Astrocyte of the hippocampus (primary cell): ENCODE measurements at regions not wholly inside any gene's neighbourhood (a gene's known extent, or its start where the extent isn't known, plus 50 kb on each side); places are given as distances from the start of the nearest gene placed in this dataset.

ENCODE experiments used
- DNase-seq: peaks from one replicate; pipeline ENCODE4 v3.0.0; 2011; ENCODE audit warnings: low read depth, low spot score

DNA sequence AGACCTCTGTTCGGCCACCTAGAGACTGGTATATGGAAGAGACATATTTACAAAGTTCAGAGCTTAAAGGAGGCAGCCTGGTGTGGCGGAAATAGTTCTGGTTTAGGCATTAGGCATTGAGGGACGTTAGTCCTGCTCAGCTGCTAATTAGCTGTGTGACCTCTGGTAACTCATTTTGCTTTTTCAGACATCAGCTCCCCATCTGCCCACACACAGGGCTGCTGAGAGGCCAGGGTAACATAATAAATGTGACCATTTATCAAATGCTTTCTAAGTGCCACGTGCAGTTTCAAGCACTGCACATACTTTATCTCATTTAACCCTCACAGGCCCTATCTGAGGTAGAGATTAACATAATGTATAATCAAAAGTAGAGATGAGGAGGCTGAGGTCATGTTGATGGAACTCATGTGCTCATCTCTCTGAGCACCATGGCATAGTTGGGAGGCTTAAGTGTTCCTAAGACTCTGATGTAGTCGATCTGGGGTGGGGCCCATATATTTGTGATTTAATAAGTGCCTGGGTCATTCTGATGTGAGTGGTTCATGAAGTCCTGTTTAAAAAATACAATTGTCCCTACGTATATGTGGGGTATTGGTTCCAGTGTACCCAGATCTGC lies 267.2 kb upstream of the PLXNA2 start:
- no peak for DNase-seq

DNA sequence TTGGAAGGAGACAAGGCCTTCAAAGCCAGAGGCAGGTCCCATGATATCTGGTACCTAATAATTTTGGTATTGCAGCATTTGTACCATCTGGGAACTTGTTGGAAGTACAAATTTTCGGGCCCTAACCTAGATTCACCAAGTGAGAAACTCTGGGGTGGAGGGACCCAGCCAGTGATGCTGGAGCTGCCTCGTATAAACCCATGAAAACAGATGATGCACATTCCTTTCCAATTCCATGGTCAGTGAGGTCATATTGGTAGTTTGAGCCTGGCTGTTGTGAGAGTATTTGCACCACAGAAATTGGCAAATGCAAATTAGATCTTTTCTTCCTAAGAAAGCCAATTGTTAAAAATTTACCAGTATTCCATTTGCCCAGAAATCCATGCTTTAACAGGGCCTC lies 269.6 kb upstream of the PLXNA2 start:
- peak; percentile 86 for DNase-seq

DNA sequence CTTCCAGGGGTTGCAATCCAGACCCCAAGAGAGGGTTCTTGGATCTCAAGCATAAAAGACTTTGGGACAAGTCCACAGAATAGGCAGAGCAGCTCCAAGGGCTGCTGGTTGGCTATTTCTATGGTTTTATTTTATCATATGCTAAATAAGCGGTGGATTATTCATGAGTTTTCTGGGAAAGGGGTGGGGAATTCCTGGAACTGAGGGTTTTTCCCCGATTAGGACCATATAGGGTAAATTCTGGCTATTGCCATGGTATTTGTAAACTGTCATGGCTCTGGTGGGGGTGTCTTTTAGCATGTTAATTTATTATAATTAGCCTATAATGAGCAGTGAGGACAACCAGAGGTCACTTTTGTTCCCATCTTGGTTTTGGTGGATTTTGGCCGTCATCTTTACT lies 270.9 kb upstream of the PLXNA2 start:
- DNase-seq, result peak; percentile 86

DNA sequence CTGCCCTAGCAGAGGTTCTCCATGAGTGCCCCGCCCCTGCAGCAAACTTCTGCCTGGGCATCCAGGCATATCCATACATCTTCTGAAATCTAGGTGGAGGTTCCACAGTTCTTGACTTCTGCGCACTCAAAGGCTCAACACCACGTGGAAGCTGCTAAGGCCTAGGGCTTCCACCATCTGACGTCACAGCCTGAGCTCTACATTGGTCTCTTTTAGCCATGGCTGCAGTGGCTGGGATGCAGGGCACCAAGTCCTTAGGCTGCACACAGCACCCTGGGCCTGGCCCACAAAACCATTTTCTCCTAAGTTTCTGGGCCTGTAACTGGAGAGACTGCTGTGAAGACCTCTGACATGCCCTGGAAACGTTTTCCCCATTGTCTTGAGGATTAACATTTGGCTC lies 272.6 kb upstream of the PLXNA2 start:
- DNase-seq, result no peak

DNA sequence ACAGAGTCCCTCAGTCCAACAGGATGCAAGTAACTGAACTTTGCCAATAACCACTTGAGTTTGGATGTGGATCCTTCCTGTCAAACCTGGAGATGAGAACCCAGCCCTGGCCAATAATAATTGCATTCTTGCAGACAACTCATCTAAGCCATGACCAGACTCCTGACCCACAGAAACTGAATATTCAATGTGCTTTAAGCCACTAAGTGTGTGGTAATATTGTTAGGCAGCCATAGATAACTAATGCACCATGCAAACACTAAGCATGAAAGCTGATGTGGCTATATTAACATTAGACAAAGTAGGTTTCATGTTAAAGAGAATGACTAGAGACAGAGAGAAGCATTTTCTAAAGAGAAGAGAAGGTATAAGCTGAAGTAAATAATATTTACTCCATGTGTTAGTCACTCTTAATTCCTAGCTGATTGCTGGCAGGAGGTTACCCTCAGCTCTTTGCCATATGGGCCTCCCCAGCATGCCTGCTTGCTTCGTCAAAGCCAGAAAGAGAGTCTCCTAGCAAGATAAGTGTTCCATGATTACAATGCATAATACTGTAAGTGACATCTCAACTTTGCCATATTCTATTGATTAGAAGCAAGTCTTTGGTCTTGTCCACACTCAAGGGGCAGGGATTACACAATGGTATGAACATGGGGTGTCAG lies 276.4 kb upstream of the PLXNA2 start:
- peak; percentile 40 for DNase-seq

DNA sequence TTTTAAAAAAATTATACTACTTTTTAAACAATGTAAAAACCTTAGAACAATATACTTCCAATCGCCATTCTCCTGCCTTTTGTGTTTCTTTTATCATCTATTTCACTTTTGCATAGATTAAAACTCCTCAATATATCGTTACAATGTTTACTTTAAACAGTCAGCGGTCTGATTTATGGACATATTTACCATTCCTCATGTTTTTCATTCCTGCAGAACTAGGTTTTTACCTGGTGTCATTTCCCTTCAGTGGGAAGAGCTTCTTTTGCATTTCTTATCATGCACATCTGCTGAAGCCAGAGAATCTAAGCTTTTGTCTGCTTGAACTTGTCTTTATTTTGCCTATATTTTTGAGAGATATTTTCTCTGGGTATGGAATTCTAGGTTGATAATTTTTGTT lies 277.4 kb upstream of the PLXNA2 start:
- no peak for DNase-seq

DNA sequence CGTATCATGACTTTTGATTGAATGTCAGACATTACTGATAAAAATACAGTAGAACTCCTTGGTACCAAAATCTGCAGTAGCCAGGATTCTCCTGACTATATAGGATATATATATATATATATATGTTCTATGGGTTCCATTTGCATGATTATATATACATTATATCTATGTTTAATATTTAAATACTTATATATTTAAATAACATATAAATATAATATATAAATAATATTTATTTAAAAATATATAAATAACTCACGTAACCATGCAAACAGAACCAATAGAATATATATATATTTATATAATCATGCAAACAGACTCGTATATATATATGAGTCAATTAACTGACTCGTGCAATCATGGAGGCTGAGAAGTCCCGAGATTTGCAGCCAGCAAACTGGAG lies 278.8 kb upstream of the PLXNA2 start:
- no peak for DNase-seq

DNA sequence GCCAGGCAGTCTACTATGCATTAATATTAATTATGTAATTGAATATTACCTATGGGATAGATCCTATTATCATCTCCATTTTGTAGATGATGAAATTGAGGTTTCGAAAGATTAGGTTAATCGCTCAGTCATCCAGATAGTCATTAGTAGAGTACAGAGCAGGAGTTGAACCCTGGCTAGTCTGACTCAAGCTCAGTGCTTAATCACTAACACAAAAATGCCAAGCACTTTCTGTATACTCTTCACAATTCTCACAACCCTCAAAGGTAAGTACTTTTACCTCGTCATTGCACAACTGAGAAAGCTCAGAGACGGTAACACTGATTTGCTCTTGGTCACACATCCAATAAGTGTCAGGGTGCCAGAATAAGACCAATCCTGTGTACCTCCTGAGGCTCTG lies 280.2 kb upstream of the PLXNA2 start:
- no peak for DNase-seq

DNA sequence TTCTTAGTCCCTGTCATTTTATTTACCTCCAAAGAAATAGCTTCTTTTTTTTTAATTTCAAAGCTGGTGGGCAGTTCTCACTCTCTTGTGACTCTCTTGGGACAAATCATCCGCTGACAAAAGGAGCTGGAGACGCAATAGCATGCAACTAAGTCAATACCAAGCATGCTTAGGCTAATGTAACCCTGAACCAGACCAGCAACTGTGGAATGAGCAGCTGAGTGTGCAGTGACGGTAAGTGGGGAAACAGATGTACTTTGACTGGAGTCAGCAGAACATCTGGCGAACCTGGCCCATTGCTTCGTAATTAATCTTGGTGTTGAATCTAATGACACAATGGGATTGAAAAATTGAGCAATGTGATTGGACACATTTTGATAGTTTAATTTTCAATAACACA lies 280.7 kb upstream of the PLXNA2 start:
- DNase-seq, result no peak

DNA sequence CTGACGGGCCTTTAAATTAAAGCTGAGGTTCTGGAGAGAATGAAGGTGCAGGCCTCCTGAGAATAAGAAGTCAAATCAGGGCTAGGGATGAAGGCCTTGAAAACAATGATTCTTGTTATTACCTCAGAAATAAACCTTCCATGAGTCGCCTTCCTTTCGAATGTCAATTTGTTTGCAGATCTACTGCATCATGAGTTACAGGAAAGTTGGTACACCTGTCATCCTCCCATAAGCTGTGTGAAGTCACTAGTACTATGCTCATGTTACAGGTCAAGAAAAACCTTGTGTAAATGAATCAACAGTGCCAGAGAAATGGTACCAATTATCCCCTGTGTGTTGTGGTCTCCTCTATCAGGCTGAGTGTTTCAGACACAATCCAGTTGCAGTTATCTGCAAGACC lies 281.2 kb upstream of the PLXNA2 start:
- no peak for DNase-seq

DNA sequence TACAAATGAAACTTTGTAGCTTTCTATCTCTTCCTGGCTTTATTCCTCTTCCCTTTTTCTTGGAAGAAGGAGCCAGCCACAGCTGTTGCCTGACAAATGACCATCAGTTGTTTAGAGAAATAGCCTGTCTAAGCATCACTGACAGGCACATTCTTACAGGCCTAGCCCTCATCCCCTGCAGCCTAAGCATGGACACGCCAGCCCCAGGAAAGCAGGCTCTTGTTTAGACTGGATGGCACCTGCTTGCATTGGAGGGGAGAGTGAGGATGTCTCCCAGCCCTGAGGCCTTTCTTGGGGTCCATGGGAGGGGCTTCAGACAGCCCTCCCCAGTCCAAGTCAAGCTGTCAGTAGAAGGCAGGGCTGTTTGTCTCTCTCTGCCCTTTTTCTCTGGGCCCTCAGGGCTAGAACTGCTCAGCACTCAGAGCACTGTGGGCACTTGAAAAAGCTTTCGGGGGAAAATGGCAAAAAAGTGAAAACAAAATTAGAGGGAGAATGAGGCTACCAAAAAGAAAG lies 282.5 kb upstream of the PLXNA2 start:
- DNase-seq, result no peak

DNA sequence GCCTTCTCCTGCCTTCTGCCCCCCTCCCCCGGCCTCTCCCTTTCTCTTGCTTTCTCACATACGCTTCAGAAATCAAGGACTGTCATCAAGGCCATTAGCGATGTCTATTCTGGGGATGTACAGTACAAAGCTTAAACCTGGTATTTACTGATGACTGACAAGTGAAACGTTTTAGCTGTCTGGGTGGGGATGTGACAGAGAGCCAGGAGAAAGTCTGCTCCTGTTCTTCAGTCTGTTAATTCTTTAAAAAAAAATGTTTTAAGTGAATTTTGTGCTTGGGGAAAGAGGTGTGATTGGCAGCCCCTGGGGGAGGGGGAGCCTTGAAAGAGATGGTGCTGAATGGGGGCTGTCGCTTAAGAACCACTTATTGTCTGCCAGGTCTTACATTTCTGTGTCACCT lies 283.0 kb upstream of the PLXNA2 start:
- no peak for DNase-seq

DNA sequence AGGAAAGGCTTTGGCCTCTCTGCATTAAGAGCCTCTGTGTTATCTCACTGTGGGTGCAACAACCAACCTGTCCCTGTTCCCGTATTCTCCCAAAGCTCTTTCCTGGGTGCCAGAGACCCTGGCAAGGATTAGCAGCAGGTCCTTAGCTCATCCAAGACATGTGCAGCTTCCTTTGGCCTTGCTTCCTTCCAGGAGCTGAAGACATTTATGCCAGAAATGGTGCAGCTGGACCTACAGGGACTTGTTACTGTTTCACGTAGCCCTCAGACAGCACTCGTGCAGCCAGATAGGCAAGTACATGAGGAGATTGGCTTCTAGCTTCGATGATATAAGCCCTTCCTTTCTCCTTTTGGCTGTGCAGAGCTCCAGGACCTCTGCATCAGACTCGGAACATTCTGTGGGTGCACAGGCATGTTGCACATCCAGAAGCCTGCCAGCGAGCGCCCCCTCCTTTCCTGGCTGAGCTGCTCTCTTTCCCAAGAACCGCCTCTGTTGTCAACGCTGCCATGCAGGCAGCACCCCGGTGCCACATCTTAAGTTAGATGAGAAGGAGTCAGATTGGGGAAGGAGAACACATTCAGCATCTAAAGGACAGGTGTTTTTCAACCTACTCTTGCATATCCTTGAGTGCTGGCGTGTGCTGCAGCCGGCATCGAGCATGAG lies 284.5 kb upstream of the PLXNA2 start:
- peak; percentile 48 for DNase-seq

DNA sequence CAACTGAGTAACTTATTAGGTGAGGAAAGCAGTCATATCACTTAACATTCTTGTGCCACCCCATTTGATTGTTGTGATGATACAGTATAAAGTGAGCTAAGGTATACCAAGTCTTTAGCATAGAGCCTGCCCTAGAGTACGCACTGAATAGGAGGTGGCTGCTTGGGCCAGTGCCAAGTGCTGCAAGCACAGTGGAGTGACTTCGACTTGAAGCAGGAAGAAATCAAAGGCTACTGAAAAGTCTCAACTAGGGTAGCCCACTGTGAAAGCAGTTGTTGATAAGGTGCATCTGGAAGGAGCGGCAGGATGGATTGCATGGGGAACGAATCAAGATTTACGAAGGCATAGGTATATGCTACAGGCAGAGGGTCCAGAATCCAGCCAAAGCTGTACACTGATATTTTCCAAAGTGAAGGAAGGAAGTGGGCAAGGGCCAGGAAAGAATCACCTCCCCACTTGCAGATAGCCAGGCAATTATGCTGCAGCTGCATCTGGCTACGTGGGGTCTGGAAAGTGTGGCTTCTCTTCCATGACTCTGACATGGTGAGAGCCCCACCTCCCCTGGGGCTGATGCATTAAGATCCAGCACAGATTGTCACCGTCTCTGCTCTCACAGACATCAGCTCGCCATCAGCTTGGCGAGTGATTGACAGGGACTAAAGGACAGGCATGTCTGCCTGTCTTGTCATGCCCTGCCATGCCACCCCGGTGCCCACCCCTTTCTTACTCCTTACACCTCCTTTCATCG lies 287.0 kb upstream of the PLXNA2 start:
- DNase-seq, result no peak

DNA sequence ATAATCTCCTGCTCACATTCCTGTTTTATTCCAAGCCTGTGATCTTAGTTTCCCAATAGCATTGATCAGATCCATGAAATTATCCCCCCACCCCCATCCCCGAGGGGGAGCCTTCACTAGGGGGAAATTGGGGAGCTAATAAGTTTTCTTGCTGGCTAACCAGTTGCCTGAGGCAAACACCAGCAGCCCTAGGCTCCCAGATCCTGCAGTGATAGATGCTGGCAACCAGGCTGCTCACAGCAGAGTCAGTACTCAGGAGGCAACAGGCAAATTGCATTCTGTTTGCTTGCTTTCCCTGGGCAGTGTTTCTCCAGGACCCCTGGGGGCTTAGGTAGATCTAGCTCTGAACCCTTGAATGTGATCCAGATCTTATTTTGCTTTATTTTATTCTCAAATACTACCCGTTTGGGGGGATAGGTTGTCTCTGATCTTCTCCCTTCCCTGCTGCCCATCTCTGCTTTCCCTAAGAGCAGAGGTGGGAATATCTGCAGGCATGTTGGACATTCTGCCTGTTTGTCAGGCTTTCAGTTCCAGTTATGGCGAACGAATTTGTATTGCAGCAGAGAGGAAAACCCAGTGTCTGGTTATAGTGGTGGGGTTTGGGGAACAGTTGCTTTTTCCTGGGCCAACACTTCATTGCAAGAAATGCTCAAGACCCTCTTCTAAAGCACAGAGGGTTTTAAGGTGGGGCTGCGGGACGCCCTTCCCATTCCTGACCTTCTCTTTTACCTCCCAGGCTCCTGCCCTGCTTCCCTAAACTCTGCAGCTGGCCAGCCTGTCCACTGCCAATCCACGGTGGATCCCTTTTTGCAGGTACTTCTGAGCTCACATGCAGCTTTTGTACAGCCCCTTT lies 289.8 kb upstream of the PLXNA2 start:
- DNase-seq, result no peak

DNA sequence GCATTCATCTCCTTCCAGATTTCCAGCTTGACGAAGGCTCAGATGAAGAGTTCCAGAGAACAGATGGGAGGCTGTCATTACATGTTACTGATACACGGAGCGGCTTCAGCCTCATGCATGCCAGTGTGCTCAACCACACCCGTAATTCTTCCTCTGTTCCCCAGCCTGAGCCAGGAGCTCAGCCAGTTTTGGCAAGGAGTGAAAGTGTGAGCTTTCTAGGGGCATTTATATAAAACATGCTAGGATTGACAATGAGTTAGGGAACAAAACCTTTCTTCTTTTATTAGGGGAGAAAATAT lies 290.4 kb upstream of the PLXNA2 start:
- peak; percentile 39 for DNase-seq

DNA sequence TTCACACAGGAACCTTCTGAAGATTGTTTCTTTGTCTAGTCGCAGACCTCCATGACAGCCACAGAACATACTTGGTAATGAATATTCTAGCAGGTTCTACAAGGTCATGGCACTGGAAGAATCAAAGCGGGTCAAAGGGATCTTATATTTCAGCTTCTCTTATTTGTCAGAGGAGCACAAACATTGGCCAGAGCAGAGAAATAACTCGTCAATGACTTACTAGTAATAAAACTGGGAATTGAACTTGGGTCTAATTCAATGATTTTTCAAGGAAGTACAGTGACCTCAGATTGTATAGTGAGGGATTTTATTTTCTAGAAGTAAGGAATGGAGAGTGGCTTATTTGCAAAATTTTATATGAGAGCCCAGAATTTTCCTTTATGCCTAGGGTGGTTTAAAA lies 290.8 kb upstream of the PLXNA2 start:
- DNase-seq, result no peak

DNA sequence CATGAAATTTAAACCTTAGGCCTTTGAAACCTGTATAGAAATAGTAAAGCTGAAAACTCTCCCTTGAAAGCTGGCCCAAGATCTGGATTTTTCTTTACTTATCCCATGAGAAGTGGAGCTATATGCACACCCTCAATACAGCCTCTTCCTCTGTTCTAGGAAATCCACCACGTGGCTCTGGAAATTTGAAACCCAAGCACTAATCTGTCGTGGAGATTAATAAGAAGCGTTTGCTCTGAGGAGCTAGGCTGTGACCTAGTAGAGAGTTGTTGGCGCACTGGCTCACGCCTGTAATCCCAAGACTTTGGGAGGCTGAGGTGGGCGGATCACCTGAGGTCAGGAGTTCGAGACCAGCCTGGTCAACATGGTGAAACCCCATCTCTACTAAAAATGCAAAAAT lies 291.3 kb upstream of the PLXNA2 start:
- no peak for DNase-seq

DNA sequence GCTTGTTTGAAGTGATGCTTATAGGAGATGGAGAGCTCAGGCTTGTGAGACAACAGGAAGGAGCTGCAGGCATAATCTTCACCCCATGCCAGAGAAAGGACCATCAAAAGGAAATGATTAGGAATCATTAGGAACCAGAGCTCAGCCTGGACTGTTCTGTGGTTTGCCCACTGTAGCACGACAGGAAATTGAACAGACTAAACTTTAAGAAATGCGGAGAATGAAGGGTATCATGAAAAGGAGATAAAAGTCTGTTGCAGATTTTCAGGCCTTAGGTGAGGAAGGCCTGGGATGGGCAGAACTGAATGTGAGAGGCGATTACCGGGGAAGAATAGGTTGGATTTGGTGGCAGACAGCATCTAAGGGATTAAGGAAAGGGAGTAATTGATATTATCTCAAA lies 292.0 kb upstream of the PLXNA2 start:
- peak; percentile 35 for DNase-seq

DNA sequence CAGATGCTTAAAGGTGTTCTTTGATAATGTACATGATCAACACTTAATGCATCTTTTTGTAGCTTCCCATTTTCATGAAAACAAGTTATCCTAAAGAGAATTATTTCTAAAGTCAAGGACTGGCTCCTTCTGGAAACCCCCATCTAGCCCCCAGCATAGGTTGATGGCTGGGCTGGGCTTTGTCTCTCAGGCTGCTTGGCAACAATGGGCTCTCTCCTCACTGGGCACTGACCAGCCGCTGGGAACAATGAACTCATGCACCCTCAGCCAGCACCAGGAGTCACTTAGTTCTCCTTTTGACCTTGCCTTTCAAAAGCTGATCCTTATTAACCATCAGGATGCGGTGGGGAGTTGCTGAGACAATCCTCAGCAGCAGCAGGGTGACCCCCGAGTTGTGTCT lies 293.0 kb upstream of the PLXNA2 start:
- no peak for DNase-seq

DNA sequence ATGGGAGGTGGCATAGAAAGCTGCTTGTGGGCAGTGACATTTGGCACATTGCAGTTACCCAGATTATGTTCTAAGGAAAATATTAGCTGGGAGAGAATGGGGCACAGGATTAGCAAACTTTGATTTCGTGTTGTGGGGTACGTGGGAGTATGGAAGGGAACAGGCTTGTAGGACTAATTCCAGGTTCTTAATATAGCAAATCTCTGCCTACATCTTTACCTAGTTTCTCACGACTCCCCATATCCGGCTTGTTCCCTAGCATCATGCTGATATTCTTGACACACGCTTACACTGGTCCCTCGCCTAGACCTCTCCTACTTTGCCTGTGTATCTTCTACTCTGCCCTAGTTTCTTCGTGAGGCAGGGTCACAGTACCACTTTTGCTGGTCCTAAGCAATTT lies 293.9 kb upstream of the PLXNA2 start:
- no peak for DNase-seq

DNA sequence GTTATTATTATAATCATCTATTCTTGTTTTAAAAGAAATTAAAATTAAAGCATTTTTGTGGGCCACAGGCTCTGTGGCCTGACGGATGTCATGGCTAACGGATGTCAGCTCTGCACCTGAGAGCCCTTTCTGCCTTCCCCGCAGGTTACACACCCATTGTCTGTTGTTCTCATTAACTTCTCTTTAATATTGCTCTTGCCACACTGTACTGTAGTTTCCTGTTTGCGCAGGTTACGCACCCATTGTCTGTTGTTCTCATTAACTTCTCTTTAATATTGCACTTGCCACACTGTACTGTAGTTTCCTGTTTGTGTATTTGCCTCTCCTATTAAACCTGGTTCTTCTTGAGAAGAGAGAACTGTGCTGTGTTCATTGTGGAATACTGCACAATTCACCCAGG lies 294.4 kb upstream of the PLXNA2 start:
- no peak for DNase-seq
